ENCODE measurements at regions not wholly inside any gene's neighbourhood (a gene's known extent, or its start where the extent isn't known, plus 50 kb on each side); places are given as distances from the start of the nearest gene placed in this dataset.

- no peak overlapping the region for H3K4me3 ChIP-seq
- no peaks in the 10 kb centered on the region for H3K36me3 ChIP-seq
- no peaks in the 10 kb centered on the region for H3K27me3 ChIP-seq
- TF ChIP-seq CTCF (IDR thresholded peaks at IDR 0.05), result peak in 1 of 2 donors; percentile 24
- no peak for DNase-seq (ENCODE audit: low spot score)
- no peaks in the 10 kb centered on the region for H3K4me1 ChIP-seq
- H3K9me3 ChIP-seq, result no peaks in the 10 kb centered on the region
- H3K27ac ChIP-seq, result no peak overlapping the region
Observed at GRCh38 chr4:83780053-83780733, 244.3 kb downstream of the GPAT3 start.

- Histone ChIP-seq H3K4me1 (no peaks in the 10 kb centered on the region), H3K27me3 (no peaks in the 10 kb centered on the region), H3K27ac (no peak overlapping the region), H3K9me3 (no peaks in the 10 kb centered on the region), H3K4me3 (no peak overlapping the region), H3K36me3 (no peaks in the 10 kb centered on the region)
- no peak for DNase-seq (ENCODE audit: low spot score)
- TF ChIP-seq CTCF (IDR thresholded peaks at IDR 0.05), result no peak
Observed at GRCh38 chr4:83779103-83780052, 243.5 kb downstream of the GPAT3 start.

GRCh38 chr4:83772685-83773084 is 236.8 kb downstream of the GPAT3 start:
- Histone ChIP-seq H3K4me3 (no peak overlapping the region), H3K9me3 (no peaks in the 10 kb centered on the region), H3K36me3 (no peaks in the 10 kb centered on the region), H3K27me3 (no peaks in the 10 kb centered on the region), H3K4me1 (no peaks in the 10 kb centered on the region), H3K27ac (no peak overlapping the region)
- no peak for DNase-seq (ENCODE audit: low spot score)
- no peak for TF ChIP-seq CTCF (IDR thresholded peaks at IDR 0.05)

- no peak overlapping the region for H3K27ac ChIP-seq
- H3K36me3 ChIP-seq, result no peaks in the 10 kb centered on the region
- no peaks in the 10 kb centered on the region for H3K9me3 ChIP-seq
- no peaks in the 10 kb centered on the region for H3K4me1 ChIP-seq
- no peak for DNase-seq (ENCODE audit: low spot score)
- TF ChIP-seq CTCF (IDR thresholded peaks at IDR 0.05), result peak; percentile 33 to 67
- no peaks in the 10 kb centered on the region for H3K27me3 ChIP-seq
- no peak overlapping the region for H3K4me3 ChIP-seq
Observed at GRCh38 chr4:83771113-83771705, 235.3 kb downstream of the GPAT3 start.

- TF ChIP-seq CTCF (IDR thresholded peaks at IDR 0.05), result no peak
- Histone ChIP-seq H3K27ac (no peak overlapping the region), H3K36me3 (no peaks in the 10 kb centered on the region), H3K4me1 (no peaks in the 10 kb centered on the region), H3K27me3 (no peaks in the 10 kb centered on the region), H3K4me3 (no peak overlapping the region), H3K9me3 (no peaks in the 10 kb centered on the region)
- DNase-seq (ENCODE audit: low spot score), result no peak
Observed at GRCh38 chr4:83768146-83768545, 232.2 kb downstream of the GPAT3 start.

Data from right atrium auricular region (tissue), 2 donors.